ENCODE measurements at regions not wholly inside any gene's neighbourhood (a gene's known extent, or its start where the extent isn't known, plus 50 kb on each side); places are given as distances from the start of the nearest gene placed in this dataset.

- Histone ChIP-seq H3K4me1 (no peaks in the 10 kb centered on the region), H3K36me3 (no peaks in the 10 kb centered on the region), H3K4me3 (no peak overlapping the region), H3K9me3 (no peaks in the 10 kb centered on the region), H3K27ac (no peak overlapping the region), H3K27me3 (no peaks in the 10 kb centered on the region)
- intact Hi-C loops (cut with DNase I), result no loop called here
- no peak for FAIRE-seq
- TF ChIP-seq CTCF (IDR thresholded peaks at IDR 0.05), result no peak
- no peak for ATAC-seq
- no peak for DNase-seq
- 35 to 47% methylated on average over 18 of the region's 18 CpGs for WGBS, 2 donors
These were observed 113.4 kb downstream of the MRPL36 start for GRCh38 chr5:1686016-1686802.

GRCh38 chr5:1685066-1685465 lies 114.6 kb downstream of the MRPL36 start:
- intact Hi-C loops (cut with DNase I), result no loop called here
- no peak for TF ChIP-seq CTCF (IDR thresholded peaks at IDR 0.05)

GRCh38 chr5:1681955-1682354 lies 117.7 kb downstream of the MRPL36 start:
- 58 to 72% methylated on average over 7 of the region's 7 CpGs for WGBS, 2 donors
- no peak for TF ChIP-seq CTCF (IDR thresholded peaks at IDR 0.05)
- FAIRE-seq, result no peak
- intact Hi-C loops (cut with DNase I), result no loop called here
- Histone ChIP-seq H3K27ac (no peak overlapping the region), H3K4me1 (no peaks in the 10 kb centered on the region), H3K4me3 (no peak overlapping the region), H3K9me3 (no peaks in the 10 kb centered on the region), H3K27me3 (peaks cover 0 to 4% (median 0%) of the 10 kb centered on the region in 4 donors), H3K36me3 (no peaks in the 10 kb centered on the region)
- ATAC-seq, result no peak
- no peak for DNase-seq

More at GRCh38 chr5:1685066-1685465, 114.6 kb downstream of the MRPL36 start:
- no peaks in the 10 kb centered on the region for H3K36me3 ChIP-seq
- FAIRE-seq (no peak), ATAC-seq (peak in 1 of 4 donors; percentile 47), DNase-seq (no peak)
- no peak overlapping the region for H3K27ac ChIP-seq
- 61 to 74% methylated on average over 10 of the region's 10 CpGs for WGBS, 2 donors
- H3K4me1 ChIP-seq, result no peaks in the 10 kb centered on the region
- no peak overlapping the region for H3K4me3 ChIP-seq
- H3K27me3 ChIP-seq, result no peaks in the 10 kb centered on the region
- no peaks in the 10 kb centered on the region for H3K9me3 ChIP-seq

- Histone ChIP-seq H3K27ac (no peak overlapping the region), H3K9me3 (no peaks in the 10 kb centered on the region), H3K27me3 (no peaks in the 10 kb centered on the region), H3K4me1 (no peaks in the 10 kb centered on the region), H3K36me3 (no peaks in the 10 kb centered on the region), H3K4me3 (no peak overlapping the region)
- TF ChIP-seq CTCF (IDR thresholded peaks at IDR 0.05), result no peak
- FAIRE-seq (no peak), ATAC-seq (no peak), DNase-seq (peak in 1 of 6 donors; percentile 30)
- intact Hi-C loops (cut with DNase I), result no loop called here
- 41 to 42% methylated on average over 25 of the region's 25 CpGs for WGBS, 2 donors
These were observed 126.5 kb downstream of the MRPL36 start for GRCh38 chr5:1673042-1673677.

- Histone ChIP-seq H3K27me3 (no peaks in the 10 kb centered on the region), H3K4me1 (no peaks in the 10 kb centered on the region), H3K36me3 (no peaks in the 10 kb centered on the region), H3K9me3 (no peaks in the 10 kb centered on the region), H3K4me3 (no peak overlapping the region), H3K27ac (no peak overlapping the region)
- 46 to 53% methylated on average over 14 of the region's 14 CpGs for WGBS, 2 donors
- DNase-seq (peak in 1 of 6 donors; percentile 37), ATAC-seq (no peak), FAIRE-seq (no peak)
- intact Hi-C loops (cut with DNase I), result no loop called here
- TF ChIP-seq CTCF (IDR thresholded peaks at IDR 0.05), result no peak
These were observed 127.2 kb downstream of the MRPL36 start for GRCh38 chr5:1672396-1672795.
